AG08396 (cell line): ENCODE measurements at regions not wholly inside any gene's neighbourhood (a gene's known extent, or its start where the extent isn't known, plus 50 kb on each side); places are given as distances from the start of the nearest gene placed in this dataset.

Source experiments
- DNase-seq: peaks from one replicate; pipeline ENCODE4 v3.0.0; 2012; ENCODE audit warnings: low spot score, mixed read lengths

DNA sequence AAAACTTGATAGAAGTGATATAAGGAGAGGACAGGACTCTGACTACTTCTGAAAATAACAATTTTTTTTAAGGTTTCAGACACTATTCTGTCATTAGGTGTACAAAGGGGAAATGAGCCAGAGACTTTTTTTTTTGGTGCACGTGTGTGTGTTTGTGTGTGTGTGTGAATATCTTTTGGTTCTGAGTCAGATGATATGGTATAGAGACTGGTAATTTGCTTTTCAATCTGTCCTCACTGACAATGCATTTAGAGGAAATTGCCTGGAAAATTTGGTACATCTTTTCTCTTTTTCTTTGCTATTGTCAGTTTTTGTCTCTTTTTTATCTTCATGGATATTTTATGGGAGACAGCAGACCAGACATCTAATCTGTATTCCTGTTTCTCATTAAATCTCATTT lies 59.3 kb downstream of the DDIT4L start:
- no peak for DNase-seq

DNA sequence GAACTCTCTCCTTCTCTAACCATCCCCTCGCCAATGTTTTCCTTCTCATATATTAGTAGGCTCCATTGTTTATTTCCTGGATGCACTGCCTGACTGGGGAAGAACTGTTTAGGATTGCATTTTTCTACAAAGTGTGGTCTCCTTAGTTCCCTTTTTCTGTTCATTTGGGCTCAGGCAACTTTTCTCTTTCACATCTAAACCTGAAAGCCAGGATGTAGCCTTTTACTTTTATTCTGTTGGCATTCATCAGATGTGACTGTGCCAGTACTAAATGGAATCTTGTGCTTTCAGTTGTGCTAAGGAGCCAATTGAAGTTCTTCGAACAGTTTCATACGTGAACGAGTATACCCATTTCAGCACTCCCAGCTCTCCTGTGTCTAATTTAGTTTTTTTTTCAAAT lies 59.8 kb downstream of the DDIT4L start:
- no peak for DNase-seq

DNA sequence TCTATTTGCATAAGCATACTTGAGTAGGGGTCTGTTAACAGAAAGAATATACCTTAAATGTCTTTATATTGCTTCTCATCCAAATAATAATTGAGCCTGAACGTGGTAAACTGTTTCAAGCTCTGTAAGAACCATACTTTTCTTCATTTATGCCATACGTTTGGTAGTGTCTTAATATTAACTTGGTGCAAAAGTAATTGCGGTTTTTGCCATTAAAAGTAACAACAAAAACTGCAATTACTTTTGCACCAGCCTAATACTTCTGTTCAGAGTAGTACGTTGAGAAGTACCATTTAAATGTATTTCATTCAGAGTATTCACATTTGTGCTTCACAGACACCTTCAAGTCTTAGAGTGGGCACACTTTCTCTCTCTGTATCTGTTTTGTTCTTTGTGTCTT lies 60.5 kb downstream of the DDIT4L start:
- no peak for DNase-seq

DNA sequence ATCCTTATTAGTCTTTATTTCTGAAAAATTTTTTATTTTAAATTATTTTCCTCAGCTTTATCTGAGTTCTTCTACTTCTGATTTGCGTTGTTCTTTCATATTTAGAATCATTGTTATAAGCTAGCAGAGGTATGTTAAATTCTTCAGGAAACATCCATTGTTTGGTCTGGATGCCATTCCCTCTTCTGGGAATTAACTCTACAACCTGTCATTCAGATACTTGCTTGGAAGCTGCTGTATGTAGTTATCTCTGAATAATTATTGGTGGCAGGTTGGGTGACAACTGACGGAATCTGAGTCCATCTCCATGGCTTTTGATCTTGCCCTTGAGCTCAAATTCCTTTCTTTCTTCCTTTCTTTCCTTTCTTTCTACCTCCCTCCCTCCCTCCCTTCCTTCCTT lies 61.9 kb downstream of the DDIT4L start:
- DNase-seq: no peak

DNA sequence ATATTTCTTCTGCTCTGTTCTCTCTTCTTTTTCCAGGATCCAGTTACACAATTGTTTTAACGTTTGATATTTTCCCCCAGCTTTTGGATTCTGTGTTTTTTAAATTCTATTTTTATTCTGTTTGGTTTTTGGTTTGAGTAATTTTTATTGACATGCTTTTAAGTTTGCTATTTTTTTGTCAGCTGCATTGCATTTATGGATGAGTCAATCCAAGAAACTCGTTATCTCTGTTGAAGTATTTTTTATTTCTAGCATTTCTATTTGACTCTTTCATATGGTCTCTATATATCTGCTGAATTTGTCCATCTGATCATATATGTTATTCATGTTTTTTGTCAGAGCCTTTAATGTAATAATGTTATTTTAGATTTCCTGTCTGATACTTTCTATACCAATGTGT lies 65.6 kb downstream of the DDIT4L start:
- DNase-seq: no peak

DNA sequence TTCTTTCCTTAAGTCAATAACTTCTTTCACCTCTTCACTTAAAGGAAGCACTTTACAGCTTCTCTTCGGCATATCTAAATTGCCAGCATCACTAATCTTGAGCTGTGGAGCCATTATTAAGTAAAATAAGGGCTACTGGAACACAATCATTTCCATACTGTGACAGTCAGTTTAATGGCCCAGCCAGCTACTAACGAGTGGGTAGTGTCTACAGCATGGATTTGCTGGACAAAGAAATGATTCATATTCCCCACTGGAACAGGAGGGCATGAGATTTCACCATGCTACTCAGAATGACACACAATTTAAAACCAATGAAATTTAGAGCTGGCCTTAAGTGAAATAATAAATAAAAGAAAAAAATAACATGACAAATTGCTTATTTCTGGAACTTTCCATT lies 72.1 kb downstream of the DDIT4L start:
- DNase-seq: no peak

DNA sequence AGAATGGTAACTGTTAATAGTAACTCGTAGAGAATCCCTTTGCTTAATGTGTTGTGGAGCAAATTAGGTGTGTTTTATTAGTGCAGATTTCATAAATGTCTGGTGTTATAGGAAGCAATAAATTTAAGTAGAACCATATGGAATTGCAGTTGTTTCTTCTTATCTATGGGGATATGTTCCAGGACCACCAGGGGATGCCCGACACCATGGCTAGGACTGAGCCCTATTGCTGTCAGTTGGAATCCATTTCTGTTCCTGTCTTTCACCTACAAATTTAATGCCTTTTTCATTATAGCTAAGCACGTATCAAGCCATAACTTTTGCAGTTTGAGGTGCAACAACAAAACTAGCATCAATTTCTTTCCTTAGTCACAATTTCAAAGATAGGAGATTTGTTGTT lies 72.5 kb downstream of the DDIT4L start:
- DNase-seq: no peak

DNA sequence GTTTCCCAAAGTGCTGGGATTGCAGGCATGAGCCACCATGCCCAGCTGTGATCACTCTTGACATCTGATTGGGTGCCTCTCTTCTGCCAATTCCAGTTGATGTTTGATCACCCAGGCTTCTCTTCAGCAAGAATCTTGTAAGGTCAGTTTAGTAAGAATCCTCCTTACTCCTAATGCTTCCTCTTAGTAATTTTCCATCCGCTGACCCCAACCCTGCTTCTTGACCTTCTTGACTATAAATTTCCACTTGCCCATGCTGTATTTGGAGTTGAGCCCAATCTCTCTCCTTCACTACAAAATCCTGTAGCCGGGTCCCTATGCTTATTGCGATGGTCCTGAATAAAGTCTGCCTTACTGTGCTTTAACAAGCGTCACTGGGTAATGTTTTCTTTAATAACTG lies 75.4 kb downstream of the DDIT4L start:
- DNase-seq: no peak

DNA sequence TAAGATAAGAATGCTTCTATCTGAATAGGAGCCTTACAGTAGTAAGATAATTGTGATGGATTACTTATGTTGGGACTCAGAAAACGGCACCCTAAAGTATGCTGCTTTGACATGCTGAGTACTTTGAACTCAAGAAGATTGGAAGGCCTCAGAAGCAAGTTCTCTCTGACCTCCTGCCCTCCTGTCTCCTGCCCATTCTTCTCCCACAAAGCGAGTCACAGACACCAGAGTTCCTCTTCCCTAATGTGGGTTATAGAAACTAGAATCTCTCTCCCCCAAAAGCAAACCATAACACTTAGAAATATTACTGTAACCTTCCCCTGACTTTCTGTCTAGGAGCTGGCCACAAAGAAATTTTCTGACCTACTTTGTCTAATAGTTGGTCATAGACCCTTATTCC lies 76.5 kb downstream of the DDIT4L start:
- DNase-seq: no peak

DNA sequence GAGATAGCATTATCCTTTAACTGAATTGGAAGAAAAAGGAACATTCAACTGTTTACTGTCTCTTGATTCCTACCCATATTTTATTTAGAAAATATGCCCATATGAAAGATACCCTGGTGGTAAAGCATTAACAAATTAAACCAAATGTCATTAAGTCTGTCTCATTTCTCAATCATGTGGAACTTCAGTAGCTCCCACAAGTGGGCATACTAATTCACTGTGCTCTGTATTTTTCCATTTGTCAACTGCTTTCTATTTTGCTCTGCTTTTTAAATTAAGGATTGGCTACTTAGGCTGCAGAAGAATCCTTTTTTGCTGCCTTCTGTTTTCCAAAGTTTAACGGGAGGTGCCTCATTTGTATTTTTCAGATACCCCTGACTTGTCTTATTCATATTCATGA lies 77.2 kb downstream of the DDIT4L start:
- no peak for DNase-seq

DNA sequence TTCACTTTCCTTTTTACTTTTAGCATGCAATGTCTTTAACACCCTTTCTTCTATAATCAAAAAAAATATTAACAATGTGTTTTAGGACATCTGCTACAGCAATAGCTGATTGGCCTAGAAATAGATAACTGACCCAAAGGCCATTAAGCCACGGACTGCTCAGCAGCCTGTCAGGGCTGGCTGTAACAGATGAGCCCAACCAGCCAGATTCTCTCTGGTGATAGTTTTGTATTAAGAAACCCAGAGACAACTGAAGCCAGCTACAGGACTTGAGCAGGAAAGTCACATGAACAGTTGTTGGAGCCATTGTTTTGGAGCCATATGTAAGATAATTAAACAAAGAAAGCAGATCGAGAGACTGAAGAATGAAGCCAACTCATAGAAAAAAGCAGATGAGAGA lies 80.3 kb downstream of the DDIT4L start:
- DNase-seq: no peak

DNA sequence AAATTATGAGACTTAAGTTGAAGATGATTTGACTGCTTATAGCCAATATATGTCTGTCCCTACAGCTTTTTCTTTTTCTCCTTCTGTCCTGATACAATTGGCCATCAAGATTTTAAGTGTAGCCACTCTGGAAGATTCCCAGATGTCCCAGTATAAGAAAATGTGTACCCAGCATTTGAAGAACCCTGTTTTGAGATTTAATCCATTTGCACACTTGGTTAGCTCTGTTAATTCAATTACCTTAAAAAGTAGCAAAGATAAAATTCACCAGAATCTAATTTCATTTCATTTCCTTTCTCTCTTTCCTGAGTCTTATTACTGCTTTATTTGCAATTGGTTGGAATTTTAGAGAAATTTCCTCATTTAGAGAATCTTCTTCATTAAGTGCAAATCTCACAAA lies 81.4 kb downstream of the DDIT4L start:
- DNase-seq: no peak

DNA sequence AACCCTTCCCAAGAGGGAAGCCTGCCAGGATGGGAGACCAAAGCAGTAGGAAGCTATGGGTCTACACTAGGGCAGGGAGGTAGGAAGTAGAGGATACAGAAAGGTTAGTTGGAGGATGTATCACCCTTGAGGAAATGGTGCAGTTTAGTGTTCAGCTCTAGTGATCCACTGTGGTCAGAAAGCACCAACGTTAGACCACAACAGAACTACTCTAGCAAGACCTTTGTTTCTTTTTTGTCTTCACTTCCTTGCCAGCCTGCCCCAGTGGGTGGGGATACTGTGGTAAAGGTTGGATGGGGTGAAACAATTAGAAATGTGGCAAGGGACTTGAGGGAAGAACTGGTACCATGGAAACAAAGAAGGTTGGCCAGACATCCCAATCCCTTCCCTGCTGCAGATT lies 83.3 kb downstream of the DDIT4L start:
- DNase-seq: no peak

DNA sequence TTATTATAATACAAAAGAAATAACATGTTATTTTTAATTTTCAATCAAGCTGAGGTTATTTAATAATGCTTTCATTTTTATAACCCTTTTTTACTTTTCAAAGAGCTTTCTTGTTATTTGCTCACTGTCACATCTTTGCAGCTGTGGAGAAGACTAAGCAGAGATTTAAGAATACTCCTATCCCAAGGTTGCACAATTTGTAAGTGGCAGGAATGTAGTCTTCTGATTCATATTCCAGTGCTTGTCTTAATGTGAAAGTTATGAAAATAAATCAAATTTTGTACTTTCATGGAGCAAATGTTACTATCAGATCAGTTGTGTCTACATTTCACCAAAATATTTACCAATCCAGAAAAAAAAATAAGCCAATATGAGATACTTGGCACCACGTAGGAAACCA lies 86.6 kb downstream of the DDIT4L start:
- no peak for DNase-seq

DNA sequence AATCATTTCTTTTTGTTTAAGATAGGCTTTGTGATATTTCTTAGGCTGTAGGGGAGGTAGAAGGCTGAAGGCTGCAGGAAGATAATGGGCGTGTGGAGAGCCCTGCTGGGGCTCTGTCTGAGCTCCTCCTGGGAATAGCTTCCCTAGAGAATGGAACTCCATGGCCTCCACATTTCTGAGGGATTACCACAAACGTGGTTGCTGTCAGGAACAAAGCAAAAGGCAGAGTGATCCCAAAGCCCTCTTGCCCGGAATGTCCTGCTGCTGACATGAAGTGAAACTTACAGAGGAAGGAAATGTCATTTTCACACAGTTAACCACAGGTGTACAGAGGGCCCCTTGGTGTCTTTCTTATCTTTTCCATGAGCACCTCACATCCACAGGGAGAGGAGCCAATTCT lies 89.3 kb downstream of the DDIT4L start:
- DNase-seq: no peak

DNA sequence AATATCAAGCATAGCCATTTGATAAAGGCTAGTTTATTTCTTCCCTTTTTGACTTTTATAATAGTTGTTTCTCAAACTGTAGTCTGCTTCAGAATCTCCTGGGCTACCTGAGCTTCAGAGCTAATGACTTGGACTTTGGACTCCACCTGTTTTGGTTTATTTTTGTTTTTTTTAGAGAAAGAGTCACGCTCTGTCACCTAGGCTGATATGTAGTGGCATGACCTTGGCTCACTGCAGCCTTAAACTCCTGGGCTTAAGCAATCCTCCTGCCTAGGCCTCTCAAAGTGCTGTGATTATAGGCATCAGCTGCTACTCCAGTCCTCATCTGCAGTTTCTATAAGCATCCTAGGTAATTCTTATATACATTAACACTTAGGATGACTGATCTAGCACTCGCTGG lies 90.5 kb downstream of the DDIT4L start:
- no peak for DNase-seq

DNA sequence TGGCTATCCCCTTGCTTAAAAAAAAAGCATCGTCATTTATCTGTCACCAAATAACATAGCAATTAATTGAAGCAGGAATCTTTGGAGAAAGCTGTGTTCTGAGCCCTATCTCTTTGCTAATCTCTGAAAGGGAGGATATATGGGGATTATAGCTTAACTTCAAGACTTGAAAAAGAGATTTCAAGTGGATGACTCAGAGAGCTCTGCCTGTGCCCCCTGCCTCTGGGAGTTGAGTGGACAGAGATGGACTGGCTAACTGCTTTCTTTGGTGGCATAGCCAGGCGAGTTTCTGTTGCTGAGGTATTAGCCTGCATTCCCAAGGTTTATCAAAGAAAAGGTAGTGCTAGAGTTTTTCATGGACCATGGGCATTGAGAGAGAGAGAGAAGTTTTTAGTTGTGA lies 91.6 kb downstream of the DDIT4L start:
- no peak for DNase-seq

DNA sequence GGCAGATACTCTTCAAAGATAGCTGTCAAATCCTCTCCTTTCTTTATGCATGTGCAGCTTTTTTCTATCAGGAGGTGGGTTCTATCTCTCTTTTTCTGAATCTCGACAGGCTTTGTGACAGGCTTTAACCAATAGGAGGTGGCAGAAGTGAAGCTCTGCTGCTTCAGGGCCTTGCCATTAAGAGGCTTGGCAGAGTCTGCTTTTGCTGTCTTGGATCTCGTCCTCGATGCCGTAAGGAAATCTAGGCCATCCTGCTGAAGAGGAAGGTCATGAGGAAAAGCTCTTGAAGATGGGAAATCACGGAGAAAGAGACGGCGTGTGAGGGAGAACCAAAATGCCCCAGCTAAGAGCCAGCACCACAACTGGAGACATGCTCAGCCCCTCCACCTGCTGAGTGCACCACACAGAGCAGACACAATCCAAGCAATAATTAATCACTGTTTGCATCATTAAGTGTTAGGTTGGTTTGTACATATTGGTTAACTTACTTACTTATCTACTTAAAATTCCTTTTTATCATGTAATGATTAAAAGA lies 92.2 kb downstream of the DDIT4L start:
- no peak for DNase-seq

DNA sequence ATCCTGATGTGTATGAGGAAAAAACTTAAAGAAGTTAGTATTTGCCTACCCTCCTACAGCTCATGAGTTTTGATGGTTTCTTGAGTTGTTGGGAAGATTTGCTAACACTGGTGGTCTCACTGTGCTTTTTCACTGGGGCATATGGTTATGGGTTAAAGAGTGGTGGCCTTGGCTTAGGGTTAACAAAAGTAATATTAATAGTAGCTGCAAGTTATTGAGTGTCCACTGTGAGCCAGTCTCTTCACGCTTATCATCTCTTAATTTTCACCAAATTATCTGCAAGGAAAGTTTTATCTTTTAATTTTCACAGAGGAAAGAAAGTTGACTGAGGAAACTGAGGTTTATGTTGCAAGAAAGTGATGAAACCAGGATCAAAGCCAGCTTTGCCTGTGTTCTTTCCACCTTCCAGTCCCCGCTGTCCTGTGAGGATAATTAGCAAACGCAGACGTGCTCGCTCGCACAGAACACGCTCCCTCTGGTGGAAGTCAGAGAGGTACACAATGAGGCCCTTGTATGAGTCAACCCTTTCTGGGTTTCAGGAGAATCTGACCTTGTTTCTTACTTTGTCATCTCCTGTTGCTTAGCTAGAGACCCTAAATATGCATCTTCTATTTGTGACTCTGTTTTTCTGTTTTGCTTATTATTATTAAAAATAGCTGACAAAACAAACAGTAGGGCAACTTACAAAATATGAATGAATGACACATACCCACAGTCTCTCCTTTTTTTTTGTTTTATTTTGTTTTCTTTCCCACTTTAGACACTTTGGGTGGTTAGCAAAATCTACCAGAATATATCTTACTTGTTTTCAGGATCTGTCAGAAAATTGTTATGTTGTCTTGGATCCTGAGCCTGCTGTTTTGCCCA lies 94.3 kb downstream of the DDIT4L start:
- DNase-seq: peak; percentile 64

DNA sequence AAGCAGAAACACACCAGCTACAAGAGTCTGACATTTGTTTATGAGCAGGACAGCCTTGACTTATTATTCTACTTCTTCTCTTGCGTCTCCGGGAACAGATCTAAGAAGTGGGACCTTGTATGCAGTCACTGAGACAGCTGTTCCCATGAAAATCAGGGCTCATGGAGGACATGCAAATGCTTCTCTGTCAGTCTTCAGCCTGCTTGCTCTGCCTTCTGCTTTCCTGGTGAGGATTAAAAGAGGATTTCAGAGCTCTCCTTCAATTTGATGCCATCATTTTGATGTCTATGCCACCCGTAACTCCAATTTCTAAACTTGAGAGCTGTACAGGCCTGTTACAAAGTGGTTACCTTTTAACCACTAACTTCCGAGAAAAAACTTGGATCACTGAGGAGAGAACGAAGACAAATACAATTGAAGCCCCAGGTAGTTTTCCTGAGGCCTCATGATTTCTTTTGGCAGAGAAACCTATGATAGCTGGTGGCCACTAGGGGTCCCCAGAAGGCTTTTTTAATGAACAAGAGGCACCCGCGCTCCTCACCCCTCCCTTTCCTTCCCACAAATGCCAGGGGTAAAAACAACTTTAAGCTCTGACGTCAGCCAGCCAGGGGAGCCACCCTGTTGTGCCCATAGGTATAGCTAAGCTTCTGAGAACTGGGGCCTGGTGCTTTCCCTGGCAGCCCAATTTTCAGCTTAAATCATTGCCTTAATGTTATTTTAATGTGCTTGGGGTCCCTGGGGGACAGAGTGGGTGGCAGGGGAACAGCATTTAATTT lies 97.0 kb downstream of the DDIT4L start:
- peak; percentile 75 for DNase-seq

DNA sequence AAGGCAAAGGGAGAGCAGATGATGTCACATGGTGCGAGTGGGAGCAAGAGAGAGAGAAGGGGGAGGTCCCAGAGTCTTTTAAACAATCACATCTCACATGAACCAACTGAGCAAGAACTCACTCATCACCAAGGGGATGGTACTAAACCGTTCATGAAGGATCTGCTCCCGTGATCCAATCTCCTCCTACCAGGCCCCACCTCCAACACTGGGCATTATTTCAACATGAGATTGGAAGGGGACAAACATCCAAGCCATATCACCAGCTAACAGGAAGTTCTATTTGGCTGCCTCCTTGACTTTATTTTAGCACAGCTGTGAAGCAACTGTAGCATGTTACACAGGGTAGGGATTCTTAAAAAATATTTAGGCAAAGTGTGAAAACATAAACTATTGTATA lies 102.5 kb downstream of the DDIT4L start:
- DNase-seq: no peak

DNA sequence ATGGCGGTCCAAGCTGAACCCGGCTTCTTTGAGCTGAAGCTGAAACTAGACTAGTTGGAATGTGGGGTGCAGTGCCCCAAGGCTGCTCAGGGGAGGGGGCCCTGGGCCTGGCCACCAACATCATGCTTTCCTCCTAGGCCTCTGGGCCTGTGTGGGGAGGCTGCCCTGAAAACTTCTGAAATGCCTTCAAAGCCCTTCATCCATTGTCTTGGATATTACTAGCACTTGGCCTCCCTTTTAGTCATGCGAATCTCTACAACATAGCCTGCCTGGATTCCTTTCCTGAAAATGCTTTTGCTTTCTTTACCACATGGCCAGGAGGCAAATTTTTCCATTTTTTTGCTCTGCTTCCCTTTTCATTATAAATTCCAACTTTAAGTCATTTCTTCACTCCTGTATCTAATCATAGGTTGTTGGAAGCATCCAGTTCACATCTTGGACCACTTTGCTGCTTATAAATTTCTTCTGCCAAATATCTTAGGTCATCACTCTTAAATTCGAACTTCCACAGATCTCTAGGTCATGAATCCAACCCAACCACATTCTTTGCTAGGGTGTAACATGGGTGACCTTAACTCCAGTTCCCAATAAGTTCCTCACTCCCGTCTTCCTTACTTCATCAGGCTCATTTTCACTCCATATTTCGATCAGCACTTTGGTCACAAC lies 103.4 kb downstream of the DDIT4L start:
- no peak for DNase-seq

DNA sequence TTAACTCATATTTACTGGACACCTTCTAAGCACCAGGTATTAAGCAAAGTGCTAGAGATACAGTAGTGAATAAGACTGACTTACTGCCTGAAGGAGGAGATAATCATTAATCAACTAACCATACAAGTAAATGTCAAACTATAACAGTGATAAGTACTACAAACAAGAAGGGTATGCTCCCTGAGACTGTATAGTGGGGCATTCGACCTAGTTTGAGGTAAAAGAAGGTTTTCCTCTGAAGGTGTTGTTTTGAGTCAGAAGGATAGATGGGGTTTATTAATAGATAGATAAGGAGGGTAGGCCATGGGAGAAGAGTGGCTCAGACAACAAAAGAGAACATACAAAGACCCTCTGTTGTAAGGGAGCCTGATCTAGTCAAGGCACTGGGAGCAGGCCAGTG lies 105.4 kb downstream of the DDIT4L start:
- DNase-seq: no peak
